Hepatic stellate cell (primary cell): ENCODE measurements at regions not wholly inside any gene's neighbourhood (a gene's known extent, or its start where the extent isn't known, plus 50 kb on each side); places are given as distances from the start of the nearest gene placed in this dataset.

ENCODE experiments used
- DNase-seq: peaks from one replicate; pipeline ENCODE4 v3.0.0; 2011; ENCODE audit warnings: low spot score

DNA sequence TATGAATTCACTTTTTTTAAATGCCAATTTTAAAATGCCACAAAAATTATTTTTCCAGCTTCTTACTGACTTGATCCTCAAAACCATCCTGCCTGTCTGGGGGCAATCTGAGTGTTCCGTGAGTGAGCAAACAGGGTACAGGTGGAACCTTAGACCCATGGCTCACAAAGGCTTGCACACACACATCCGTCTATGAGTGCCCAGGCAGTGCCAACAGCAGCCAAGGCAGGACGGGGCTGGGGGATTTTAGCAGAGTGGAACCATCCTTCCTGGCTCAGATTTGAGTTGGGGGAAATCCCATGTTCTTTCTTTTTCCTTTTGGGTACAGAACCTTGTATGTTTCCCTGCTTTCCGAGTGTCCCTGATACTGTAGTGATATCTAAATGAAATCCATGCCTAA lies 377.7 kb upstream of the MGMT start:
- no peak for DNase-seq

DNA sequence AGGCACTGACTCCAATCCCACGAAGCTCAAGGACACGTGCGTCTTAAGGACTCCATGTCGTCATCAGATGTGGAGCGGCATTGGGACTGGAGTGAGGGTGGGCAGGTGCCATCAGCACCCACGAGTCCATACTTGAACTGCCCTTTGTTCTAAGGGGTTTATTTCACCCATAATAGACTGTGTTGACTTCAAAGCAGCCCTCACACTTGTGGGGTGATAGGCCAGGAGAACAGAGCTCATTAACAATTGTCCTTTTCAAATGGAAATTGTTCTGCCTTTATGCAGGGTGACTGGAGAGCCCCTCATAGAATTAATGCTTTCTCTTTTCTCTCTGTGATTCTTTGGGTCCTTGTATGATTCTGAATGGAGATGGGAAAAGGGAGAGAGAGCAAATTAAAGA lies 376.9 kb upstream of the MGMT start:
- no peak for DNase-seq

DNA sequence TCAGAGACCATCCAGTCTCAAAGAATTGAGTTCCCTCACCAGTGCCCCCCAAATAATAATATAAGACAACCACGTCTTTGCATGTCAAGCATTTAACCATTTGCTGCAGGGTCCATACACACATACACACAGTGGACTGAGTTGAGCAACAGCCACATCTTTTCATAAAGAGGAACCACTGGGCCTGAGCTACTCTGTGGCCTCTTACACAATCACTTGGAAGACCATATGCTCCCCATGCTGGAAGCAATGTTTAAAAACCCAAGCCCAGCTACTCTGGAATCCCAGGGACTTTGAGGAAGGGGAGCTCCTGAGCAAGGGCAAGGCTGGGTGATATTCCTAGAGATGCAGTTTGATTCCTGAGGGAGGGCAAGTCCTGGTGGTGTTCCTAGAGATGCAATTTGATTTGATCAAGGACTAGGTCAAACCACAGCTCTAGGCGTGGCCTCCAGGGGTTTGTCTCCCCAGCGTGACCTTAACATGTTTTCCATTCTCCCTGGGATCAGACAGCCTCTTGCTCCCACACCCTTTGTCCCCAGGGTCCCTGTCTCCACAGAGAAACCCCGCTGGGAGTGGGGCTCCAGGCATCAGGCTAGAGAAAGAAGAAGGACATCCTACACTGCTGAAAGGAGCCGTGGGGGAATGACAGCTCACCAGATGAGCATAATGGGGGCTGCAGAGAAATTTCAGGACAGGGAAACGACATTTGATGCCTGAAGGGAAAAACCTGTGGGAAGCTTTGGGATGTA lies 376.2 kb upstream of the MGMT start:
- DNase-seq: no peak

DNA sequence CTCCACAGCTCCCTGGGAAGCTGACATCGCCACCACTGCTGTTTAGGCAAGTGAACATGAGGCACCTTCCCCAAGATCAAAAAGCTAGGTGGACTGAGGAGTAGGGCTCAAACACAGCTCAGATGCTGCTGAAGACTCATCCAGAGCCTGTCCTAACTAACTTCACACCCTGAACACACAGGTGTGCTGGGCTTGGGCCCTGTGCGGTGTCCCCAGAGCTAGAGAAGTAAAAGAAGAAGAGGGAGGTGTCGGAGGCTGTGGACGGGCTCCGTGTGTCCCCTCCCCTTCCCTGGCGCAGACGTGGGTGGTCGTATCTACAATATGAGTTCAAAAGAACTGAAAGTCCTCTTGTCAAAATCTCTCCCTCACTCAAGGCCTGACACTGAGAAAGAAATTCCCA lies 373.4 kb upstream of the MGMT start:
- DNase-seq: no peak

DNA sequence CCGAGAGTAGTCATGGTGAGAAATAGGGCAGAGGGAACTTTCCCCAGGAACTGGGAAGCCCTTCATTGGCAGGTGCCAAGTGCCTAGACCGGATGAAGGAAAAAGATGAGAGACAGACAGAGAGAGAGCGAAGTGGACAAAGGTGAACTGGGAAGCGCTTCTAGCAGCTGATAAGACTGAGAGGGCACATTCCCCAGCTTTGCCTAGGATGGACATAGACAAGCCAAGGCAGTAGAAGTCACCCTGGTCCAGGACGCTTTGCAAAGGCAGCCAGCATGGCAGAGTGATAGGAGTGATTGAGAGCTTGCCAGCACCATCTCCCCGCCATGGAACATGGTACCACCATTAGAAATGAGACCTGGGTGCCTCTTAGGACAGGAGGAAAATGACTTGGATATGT lies 372.8 kb upstream of the MGMT start:
- no peak for DNase-seq

DNA sequence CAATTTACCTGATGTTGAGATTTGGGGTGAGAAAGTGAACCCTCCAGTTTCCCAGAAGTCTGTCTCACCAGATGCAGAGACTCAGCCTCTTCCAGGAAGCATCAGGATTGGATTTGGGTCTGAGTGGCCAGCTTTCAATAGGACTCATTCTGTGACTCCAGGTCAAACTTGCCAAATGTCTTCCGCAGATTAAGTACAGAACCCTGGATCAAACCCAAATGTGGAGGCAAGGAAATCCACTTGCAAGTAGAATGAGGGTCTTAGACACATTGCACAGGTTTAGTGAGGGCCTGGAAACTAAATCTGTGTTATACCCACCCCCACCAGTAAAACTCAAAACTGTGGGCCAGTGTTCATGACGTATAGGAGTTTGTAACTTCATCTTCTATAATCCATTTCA lies 372.2 kb upstream of the MGMT start:
- DNase-seq: no peak

DNA sequence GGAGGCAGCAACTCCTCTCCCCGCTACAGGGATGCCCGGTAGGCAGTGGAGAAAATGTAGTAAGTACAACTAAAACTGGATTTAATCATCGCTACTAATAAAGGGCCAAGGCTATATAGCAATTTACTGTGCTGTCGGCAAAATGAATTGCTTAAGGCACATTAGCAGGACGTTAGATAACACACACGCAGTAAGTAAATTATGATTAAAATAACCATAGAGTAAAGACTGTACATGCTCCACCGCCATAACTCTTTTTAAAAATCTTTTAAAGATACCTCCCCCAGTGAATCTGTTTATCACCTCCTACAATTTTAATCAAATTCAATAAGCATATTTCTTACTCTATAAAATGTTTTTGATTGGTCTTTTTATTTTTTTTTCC lies 371.4 kb upstream of the MGMT start:
- no peak for DNase-seq

DNA sequence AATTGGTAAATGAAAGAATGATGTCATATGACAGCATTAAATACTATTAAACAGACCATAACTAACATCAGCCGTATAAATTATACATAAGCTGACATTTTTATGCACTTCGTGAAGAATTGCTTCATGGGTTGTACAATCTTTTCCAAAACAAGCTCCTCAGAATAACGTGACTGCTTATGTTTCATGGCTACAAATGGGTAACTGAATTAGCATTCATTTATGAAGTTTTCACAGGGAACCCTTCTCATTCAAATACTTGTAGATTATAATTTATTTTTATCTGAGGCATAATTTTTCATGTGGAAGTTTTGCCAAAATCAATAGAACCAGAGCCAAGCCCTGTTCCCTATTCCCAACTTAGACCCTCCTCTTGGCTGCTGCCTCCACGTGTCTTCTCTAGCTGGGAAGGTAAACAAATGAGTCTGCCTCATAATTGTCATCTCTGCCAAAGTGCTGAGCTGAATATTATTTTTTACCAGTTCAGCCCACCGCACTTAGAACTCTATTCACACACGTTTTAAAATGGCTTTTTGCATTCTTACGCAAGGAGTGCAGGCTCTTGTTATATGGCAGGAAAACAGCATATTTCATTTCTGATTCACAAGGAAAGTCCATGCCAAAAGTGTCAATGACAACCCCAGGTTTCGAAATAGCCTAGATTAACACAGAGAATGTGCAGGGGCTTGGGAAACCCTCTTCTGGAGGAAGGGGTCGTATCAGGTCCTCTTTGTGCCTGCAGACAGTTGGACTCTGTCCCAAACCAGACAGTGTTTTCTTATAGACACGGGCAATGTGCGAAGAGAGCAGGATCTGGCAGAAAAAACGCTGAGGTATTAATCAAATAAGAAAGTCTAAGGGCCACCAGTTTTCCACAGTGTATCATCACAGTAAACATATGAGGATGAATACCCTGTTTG lies 370.7 kb upstream of the MGMT start:
- peak; percentile 14 for DNase-seq

DNA sequence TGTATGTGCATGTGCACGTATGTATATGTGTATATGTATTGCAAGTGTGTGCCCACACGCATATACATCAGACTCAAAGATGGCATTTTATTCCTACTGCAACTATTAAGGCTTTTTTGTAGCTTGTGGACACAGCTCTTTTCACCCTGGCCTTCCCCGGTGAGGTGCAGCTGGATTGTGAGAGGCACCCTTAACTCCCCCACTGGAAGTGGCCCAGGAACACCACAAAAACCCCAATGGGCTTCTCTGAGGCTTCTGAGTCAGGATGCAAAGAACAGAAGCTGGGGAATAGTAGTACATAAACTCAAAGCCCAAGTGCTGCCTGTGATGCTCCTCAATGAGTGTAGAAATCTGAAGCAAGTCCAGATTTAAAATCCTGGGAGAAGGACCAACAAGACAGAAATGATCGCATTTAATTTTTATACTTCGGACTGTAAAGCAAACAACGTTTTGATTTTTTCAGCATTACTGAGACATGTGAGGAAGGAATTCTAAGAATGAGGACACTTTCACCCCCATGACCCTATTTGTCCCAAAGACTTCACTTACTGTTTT lies 369.2 kb upstream of the MGMT start:
- DNase-seq: no peak

DNA sequence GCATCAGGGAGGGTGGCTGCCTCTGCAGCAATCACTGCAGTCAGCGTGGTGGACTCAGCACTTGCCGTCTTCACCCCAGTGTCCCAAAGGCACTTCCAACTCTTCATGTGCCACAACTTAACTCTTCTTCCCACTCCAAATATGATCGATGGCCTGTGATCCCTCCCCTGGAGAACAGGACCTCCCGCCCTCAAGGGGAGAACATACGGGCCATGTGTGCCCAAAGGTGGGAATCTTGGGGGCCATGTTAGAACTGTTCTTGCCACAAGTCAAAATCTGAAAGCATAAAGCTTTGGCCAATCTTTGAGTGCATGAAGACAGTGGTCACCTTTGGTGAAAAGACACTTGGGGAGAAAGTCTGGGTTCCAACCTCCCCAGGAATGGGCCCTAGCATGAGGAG lies 368.5 kb upstream of the MGMT start:
- no peak for DNase-seq

DNA sequence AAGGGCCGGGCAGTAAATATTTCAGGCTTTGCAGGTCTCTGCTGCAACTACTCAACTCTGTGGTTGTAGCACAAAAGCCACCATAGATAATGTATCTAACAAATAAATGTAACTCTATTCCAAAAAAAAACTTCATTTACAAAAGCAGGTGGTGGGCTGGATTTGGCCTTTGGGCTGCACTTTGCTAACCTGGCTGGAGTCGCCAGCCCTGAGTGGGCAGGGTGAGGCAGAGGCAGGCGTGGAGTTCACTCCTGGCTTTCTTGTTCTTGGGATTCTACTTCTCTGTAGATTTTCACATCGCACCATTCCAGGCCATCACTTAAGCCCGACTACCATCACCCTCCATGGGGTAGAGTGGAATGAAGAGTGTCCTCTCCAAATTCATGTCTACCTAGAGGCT lies 367.6 kb upstream of the MGMT start:
- no peak for DNase-seq

DNA sequence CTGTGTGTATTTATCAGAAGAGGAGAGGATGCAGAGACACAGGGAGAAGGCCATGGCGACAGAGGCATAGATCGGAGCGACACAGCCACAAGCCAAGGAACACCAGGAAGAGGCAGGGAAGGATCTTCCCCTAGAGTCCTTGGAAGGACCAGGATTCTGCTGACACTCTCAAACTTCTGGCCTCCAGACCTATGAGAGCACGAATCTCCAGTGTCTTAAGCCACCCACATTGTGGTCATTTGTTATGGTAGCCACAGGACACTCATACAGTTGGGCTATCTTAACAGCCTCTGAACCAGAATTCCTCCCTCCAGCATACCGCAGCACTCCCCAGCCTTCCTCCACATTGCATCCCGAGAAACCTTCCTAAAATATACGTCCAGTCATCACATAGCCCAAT lies 367.0 kb upstream of the MGMT start:
- no peak for DNase-seq

DNA sequence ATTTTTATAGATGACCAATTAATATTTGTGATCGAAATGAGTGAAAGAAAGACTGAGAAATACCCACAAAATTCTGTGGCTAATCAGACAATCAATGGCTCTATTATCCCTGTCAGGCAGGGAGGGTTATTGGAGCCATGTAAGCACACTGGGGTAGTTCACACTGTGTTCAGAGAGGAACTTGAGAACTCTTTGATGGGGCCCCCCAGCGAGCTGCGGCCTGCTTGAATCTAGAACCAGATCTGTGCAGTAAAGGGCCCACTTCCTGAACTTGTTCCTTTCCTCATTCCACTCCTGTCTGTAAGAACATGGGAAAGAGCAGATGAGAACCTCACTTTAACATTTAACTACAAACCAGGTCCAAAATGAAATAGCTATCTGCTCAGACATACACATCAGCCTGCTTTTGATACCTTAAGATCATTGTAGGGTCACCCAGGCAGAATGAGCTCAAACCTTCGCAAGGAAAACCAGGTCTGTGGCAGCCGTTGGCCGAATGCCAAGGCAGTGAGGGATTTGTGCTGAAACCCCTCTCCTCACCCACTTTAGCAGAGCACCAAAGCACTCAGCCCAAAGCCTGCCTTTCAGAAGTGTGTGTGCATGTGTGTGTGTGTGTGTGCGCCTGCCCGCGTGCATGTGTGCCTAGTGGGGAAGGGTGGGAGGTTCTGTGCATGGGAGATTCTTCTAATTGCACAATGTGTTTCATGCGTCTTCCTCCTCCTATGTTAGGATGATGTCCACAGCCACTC lies 365.6 kb upstream of the MGMT start:
- DNase-seq: no peak

DNA sequence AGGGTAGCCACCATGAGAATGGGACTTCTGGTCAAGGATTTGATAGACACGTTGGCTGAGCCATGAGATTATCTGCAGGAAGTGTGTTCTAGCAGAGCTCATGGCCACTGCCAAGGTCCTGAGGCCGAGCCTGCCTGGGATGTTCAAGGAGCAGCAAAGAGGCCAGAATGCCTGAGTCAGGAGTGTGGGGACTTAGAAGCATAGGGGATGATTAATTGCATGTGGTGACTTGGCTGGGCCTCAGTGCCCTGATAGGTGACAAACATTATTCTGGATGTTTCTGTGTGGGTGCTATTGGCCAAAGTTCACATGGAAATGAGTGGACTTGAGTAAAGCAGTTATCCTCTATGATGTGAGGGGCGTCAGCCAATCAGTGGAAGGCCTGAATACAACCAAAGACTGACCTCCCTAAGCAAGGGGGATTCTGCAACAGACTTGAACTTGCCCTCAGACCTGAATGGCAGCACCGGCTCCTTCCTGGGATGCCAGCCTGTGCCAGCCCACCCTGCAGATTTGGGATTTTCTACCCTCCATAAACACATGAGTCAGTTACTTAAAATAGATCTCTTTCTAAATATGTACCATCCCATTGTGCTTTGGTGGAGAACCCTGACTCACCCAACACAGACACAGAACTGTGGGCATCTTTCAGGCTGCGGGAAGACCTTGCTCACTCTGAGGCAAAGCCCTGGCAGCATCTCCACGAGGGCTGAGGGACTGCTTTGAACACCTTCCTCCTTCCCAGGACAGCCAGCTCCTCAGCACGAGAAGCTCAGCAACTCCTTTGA lies 363.9 kb upstream of the MGMT start:
- DNase-seq: no peak

DNA sequence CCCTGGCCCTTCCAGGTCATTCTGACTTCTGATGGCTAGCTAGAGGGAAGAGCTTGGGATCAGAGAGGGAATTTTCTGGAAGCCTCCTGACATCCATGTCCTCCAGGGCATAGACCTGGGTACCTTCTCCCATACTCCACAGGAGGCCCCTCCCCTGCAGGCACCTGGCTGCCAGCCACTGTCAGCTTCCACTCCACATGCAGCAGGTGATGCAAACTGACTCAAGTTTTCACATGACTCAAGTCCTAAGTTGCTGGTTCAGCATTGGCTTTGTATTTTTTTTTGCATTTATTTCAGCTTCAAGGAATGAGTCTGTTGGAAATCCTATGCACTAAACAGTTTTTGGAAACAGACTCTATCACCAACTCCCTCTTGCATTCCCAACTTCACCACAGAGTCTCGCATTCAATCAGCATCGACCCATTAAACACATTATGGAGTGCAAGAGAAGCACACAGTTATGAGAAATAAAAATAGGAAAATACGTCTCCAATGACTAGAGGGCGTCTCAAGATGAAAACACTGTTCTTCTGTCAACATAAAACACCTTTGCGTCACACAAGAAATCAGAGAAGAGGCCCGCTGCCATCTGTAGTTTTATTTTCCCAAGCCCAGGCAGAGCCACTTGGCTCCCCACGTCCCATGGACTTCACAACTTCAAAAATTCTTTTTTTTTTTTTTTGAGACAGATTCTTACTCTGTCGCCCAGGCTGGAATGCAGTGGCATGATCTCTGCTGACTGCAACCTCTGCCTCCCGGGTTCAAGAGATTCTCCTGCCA lies 362.6 kb upstream of the MGMT start:
- DNase-seq: no peak

DNA sequence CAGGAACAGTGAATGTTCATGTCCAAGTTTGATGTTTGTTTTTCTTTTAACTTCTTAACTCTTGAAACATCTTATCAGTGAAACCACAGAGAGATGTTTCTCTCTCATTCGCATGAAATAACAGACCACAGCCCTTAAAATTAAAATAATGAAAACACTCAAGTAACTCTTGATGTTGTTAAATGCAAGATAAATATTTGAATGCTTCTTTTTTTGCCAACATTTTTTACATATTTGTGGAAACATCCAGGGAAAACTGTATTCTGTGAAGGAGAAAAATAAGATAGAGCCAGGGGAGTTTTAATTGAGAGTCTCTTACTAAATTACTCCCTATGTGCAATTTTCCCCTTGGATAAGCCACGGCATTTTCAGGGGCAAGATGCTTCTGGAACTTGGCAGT lies 361.8 kb upstream of the MGMT start:
- DNase-seq: peak; percentile 14

DNA sequence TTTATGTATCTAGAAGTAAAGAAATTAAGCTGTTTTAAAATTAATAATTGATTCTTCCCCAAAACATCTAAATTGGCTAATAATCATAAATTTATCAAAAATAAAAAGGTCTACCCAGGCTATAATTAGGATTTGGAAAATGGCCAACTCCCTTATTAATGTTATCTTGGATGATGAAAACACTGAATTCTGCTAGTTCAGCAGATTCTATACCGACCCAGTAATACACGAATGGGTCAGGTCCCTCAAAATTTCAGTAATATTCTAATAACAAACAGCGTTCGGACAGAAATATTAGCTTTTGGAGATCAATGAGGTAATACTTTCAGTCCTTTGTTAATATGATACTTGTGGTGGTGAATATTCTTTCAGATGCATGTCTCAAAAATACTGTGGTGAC lies 360.7 kb upstream of the MGMT start:
- DNase-seq: no peak

DNA sequence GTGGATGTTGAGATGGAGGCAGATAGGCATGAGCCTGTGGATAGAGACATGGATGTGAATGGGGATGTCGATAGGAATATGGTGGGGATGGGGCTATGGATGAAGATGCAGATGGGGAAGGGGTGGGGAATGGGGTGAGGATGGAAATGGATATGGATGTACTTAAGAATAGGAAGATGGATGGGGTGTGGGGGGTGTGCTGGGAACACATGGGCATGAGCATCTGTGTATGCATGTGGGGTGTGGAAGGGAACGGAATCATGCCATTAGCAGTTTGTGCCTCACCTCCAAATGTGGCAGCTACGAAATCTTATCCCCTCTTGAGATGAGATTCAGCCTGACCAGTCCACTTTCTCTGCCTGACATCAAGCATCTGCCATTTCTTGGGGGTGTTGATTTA lies 359.5 kb upstream of the MGMT start:
- DNase-seq: no peak

DNA sequence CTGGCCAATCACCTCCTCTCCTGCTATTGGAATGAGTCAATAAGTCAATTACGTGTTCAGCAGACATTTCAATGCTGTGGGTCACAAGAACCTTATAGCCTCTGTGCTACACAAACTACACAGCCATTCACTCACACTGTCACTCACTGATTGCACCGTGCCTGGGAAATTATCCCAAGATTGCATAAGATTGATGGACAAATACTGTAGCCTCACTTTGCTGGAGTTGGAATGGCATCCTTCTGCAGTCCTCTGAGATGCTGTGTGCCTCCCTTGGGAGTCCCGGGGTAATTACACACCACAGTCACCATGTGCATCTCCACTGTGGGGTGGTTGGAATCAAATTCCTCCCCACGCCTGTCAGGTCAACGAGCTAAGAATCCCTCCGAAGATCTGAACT lies 358.7 kb upstream of the MGMT start:
- no peak for DNase-seq

DNA sequence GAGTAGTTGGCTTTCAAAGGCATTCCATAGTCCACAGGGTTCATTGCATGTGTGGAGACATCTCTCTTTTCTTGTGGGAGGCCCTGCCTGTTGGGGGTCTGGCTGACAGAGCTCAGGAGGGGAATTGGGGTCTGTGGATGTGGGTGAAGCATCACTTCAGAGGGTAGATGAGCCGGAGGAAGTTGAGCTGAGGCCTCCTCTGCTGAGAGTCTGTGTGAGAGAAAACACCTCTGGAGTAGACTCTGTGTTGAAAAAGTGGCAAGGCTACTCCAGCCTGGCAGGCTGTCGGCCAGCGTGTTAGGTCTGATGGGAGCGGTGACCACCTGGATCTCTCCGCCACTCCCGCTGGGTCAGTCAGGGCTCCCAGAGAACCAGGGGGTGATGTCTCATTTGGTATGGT lies 358.0 kb upstream of the MGMT start:
- no peak for DNase-seq

DNA sequence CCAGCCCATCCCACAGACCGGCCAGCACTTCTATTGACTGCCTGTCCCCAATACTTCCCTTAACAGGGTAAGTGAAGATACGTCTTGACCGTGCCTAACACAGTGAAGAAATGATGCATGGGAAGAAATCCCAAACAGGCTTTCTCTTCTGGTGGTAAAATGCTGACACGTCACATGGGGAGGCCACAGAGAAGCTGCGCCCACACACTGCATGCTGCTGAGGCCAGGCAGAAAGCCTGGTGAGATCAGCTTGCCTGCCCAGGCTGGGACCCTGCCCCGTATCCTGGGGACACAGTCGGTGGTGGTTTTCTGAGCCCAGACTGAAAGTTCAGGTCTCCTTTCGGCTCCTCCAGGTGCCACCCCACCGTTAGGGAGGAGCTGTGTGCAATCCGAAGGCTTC lies 356.3 kb upstream of the MGMT start:
- no peak for DNase-seq
